OCI-LY3 (cell line): ENCODE measurements at regions not wholly inside any gene's neighbourhood (a gene's known extent, or its start where the extent isn't known, plus 50 kb on each side); places are given as distances from the start of the nearest gene placed in this dataset.

Experiments
- CTCF ChIP-seq: fragments of 200-600, 300-600 bp; sonication (generic); IDR thresholded peaks from 2 replicates; pipeline ENCODE4 v1.5.1; 2014; ENCODE audit warnings: antibody characterized with exemption, low read length, low read depth
- EZH2phosphoT487 ChIP-seq: fragments of 200-600 bp; shearing (Covaris generic); IDR thresholded peaks from 2 replicates; pipeline ENCODE4 v1.6.1; 2018; ENCODE audit warnings: antibody characterized with exemption, mixed run types, low read depth

DNA sequence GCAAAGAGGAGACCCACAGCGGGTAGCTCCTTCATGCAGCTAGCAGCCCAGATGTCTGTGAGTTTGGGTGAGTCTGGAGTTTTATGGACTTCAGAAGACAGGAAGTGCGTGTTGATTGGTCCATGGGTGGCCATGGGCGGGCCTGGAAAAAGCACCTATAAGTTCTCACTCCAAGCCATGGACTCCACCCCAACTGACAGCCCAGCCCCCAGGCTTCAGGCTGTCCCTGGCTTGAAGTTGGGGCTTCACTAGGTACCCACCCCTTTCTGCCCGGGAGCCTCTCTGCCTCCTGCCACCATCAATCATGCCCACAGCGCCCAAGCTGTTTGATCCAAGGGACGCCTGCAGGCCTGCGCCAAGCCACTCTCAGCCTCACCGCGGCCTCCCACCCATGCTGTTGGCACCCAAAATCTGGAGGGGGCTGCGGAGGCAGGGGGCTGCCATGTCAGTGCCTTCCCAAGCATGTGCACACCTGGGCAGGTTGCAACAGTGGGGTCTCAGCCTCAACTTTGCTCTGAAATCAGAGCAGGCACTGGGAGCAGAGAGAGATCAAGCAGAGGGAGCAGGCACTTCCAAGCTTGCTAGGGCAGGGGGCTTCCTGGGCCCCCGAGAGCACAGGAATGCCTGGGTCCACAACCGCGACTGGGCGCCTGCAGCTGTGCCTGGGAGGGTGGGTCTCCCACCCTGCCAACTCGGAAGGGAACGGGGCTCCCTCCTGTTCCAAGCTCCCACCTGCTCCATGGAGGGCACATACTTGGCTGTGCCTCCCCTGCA is 1503.7 kb downstream of the CDH11 start:
- TF ChIP-seq CTCF (no peak), EZH2phosphoT487 (no peak)
